UCSD-AML1 (cell line): ENCODE measurements at regions not wholly inside any gene's neighbourhood (a gene's known extent, or its start where the extent isn't known, plus 50 kb on each side); places are given as distances from the start of the nearest gene placed in this dataset.

Source experiments
- DNase-seq: peaks from one replicate; lab custom pipeline; 2025; ENCODE audit not compliant: unreplicated experiment; lab: John Stamatoyannopoulos, UW

GRCh38 chr3:159123877-159124276 lies 322.0 kb downstream of the MFSD1 start:
- DNase-seq, result no peak

GRCh38 chr3:159126261-159127020 lies 324.6 kb downstream of the MFSD1 start:
- no peak for DNase-seq

GRCh38 chr3:159127021-159127392 lies 325.2 kb downstream of the MFSD1 start:
- DNase-seq, result no peak

- no peak for DNase-seq
Observed at GRCh38 chr3:159128628-159129027, 326.8 kb downstream of the MFSD1 start.

- no peak for DNase-seq
Observed at GRCh38 chr3:159130108-159130507, 328.3 kb downstream of the MFSD1 start.

DNA sequence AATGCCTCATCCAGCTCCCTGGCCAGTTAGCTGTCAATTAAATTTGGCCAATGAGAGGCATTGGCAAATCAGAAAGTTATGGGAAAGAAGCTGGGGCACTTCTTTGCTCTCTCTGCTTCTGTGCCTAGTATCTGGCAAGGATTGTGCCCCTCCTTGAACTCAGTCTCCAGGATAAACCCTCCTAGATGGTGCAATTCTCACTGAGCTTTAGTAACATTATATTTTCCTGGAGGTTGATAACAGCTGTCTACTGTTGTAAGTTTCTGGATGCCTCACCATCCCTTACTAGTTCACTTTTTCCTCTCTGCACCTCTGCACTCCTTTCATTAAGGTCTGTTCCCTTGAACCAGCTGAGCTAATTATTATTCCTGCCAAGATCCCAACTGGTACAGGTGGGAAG lies 329.5 kb downstream of the MFSD1 start:
- DNase-seq, result no peak

- no peak for DNase-seq
Observed at GRCh38 chr3:159137949-159138348, 336.1 kb downstream of the MFSD1 start.

DNA sequence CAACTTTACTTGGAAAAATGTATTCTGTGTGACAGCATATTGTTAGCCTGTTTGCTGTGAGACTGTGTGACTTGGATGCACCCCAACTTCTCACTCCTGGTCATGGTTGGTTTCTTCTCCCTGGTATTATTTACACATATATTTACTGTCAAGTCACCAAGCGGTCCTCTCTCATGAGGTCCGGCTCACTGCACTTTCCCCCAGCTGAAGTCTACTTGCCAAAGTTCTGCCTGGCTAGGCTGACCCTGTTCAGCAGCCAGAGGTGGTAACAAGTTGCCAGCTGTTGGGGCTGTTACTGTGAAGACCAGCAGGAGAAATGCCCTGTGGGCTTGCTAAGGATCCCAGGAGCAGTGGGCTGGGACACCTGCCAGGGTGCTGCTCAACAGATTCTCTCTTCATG lies 337.5 kb downstream of the MFSD1 start:
- DNase-seq, result no peak

GRCh38 chr3:159144472-159144871 lies 342.6 kb downstream of the MFSD1 start:
- DNase-seq, result no peak

DNA sequence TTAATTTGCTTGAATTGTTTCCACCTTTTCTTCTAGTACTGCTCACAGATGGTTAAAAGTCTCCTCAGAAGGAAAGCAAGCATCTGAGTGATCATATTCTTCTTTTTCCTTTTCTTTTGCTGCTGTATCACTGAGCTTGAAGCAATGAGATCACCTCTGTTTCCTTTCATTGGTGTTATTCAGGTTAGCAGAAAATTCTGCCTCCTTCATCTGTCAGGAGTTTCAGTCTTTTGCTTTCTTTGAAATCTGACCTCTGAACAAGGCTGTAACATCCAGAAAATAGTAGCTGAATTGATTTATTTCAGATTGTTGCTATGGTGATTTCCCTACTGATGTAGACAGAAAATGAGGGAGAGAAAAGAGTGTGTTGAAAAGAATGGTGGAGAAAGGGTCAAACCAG lies 343.0 kb downstream of the MFSD1 start:
- no peak for DNase-seq

DNA sequence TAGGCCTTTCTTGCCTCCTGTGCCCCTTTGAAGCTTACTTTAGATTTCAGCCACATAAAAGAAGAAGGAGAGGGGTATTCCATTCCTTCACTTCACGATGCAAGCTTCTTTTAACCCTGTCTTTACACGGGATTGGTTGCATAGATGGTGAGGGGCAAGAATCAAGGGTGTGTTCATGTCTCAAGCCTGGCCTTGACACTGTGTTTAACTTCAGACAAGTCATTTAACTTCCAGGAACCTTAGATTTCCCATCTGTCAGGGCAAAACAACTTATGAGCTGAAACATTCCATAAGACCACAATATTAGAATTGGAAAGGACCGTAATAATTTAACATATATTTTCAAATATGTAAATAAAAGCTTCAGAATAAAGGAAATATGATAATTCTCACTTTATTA lies 344.5 kb downstream of the MFSD1 start:
- DNase-seq, result no peak

DNA sequence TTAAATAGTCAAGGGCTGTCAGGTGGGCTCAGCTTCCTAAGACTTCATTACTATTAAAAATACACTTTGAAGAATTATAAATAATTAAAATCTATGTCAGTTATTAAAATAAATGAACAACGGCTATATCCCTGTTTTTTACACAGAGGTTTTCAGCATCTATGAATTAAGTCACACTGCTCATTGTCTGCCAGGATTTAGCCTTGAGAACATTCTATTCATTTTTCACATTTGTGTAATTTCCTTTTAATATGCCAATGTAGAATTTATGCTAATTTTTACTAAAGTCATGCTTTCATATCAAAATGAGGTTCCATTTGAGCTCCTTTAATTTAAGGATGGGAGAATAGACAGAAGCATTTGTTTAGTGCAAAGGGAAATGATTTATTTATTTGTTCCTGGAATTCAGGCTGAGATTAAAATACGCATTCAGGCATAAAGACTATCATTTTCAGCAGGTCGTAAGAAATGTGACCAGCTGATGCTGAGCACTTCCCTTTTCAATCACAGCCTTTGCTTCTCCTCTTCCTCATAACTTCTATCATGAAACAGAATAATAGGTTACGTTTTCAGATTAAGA lies 345.1 kb downstream of the MFSD1 start:
- DNase-seq, result no peak

GRCh38 chr3:159147813-159148212 lies 346.0 kb downstream of the MFSD1 start:
- no peak for DNase-seq

- DNase-seq, result no peak
Observed at GRCh38 chr3:159148466-159148865, 346.6 kb downstream of the MFSD1 start.

- no peak for DNase-seq
Observed at GRCh38 chr3:159149131-159149530, 347.3 kb downstream of the MFSD1 start.

DNA sequence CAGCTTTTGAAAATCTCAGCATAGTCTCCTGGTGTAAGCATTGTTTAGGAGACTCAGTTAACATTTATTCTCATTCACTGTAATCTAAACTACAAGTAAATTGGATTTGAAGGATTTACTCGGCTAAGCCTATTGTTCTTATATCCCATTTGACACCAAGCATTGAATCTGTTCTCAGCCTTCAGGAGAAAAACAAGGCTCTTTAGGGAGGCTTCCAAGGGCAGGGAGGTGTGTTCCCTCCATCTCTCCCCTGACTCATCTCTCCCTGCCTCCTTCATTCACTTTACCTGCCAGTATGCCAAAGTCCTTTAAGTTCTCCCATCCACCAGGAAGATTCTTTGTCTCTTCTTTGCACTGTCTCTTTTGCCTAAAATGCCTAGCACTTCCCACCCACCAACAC lies 347.8 kb downstream of the MFSD1 start:
- no peak for DNase-seq

GRCh38 chr3:159150180-159150579 lies 348.3 kb downstream of the MFSD1 start:
- no peak for DNase-seq

GRCh38 chr3:159151130-159151529 lies 349.3 kb downstream of the MFSD1 start:
- no peak for DNase-seq

- DNase-seq, result no peak
Observed at GRCh38 chr3:159157275-159157674, 355.4 kb downstream of the MFSD1 start.

DNA sequence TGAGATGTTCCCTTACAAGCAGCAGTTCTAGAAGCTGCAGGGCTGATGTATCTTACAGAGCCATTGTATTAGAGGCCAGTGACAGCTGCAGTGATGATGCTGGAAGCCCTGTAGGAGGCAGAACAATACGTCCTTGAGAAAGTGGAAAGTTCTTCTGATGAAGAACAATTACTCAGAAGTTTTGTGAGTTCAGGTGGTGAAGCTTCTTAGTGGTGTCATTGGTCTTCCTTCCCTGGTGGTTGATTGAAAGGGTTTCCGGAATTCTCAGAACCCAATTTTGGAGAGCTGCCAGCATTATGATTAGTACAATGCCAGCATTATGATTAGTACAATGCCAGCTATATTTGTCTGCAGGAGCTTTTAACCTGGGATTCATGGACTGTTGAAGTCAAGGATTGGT lies 356.4 kb downstream of the MFSD1 start:
- no peak for DNase-seq

GRCh38 chr3:159158801-159159200 lies 356.9 kb downstream of the MFSD1 start:
- no peak for DNase-seq

- DNase-seq, result no peak
Observed at GRCh38 chr3:159159546-159159945, 357.7 kb downstream of the MFSD1 start.

DNA sequence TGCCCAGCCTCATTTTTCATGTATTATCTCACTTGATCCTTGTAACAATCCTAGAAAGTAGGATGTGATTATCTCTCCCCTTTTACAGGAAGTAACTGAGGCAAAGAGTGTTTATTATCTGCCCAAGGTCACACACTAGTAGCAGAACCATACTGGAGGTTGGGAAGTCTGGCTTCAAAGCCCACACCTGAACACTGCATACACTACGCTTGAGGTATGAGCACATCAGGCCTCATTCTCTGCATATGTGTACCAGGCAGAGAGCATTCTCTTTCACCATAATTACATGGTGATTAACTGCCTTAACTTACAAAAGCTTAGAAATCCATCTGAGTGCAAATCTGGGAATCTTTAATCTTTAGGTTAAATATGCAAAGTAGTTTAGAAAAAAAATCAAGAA lies 361.8 kb downstream of the MFSD1 start:
- DNase-seq, result no peak
